SJCRH30 (cell line): ENCODE measurements at regions not wholly inside any gene's neighbourhood (a gene's known extent, or its start where the extent isn't known, plus 50 kb on each side); places are given as distances from the start of the nearest gene placed in this dataset.
A peak's percentile ranks its signal among the peaks of the same experiment; 100 is the strongest.
"Not testable (repeated sequence)": the region's sequence is repeated elsewhere in the genome, so short reads cannot be mapped to it uniquely, and the experiment has no call there.

ENCODE experiments used
- DNase-seq, 2 experiments: peaks; one replicate each; pipeline ENCODE4 v3.0.0-alpha.2; 2015 to 2020
- H3K27ac ChIP-seq: fragments of 250-450 bp; sonication (Bioruptor Pico); 2 replicates; pipeline ENCODE4 v1.5.1; 2020; ENCODE audit warnings: mild to moderate bottlenecking, moderate library complexity
- H3K27me3 ChIP-seq: fragments of 250-450 bp; sonication (Bioruptor Pico); 2 replicates; pipeline ENCODE4 v1.5.1; 2020; ENCODE audit warnings: mild to moderate bottlenecking, moderate library complexity
- H3K36me3 ChIP-seq: fragments of 250-450 bp; sonication (Bioruptor Pico); 2 replicates; pipeline ENCODE4 v1.5.1; 2020; ENCODE audit warnings: mild to moderate bottlenecking, moderate library complexity
- H3K4me1 ChIP-seq: fragments of 250-450 bp; sonication (Bioruptor Pico); 2 replicates; pipeline ENCODE4 v1.5.1; 2020; ENCODE audit warnings: mild to moderate bottlenecking, moderate library complexity
- H3K4me3 ChIP-seq: fragments of 250-450 bp; sonication (Bioruptor Pico); 2 replicates; pipeline ENCODE4 v1.5.1; 2020; ENCODE audit warnings: mild to moderate bottlenecking, moderate library complexity
- H3K9me3 ChIP-seq: fragments of 250-450 bp; sonication (Bioruptor Pico); replicated peaks from 2 replicates; pipeline ENCODE4 v1.5.1; 2020; ENCODE audit warnings: mild to moderate bottlenecking, moderate library complexity

DNA sequence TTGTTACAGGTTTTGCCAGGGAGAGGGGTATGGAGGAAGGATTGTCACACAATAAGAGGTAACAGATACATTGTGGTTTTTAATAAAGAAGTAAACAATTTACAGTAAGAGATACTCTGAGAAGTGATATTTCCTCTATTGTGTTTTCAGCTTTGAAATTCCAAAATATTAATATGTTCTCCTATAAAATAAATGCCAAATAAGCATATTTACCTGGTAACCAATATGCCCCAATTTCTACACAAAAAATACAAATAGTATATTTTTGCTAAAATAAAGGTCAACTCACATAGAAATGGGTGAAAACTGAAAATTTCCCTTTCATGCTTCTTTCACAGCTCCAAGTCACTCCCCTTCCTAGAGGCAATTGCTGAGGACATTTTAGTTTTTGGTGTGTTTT, 437.4 kb upstream of the UBE2E2 start:
- no peak for DNase-seq
- no peak overlapping the region for H3K4me3 ChIP-seq

GRCh38 chr3:22777834-22778233, 425.3 kb upstream of the UBE2E2 start:
- Histone ChIP-seq H3K4me1 (no peaks in the 10 kb centered on the region), H3K9me3 (no peaks in the 10 kb centered on the region), H3K27me3 (no peaks in the 10 kb centered on the region), H3K36me3 (no peaks in the 10 kb centered on the region), H3K4me3 (no peak overlapping the region), H3K27ac (no peak overlapping the region)
- no peak for DNase-seq

More for the DNA sequence above, 437.4 kb upstream of the UBE2E2 start:
- Histone ChIP-seq H3K4me1 (no peaks in the 10 kb centered on the region), H3K9me3 (no peaks in the 10 kb centered on the region), H3K27me3 (no peaks in the 10 kb centered on the region), H3K27ac (no peak overlapping the region), H3K36me3 (no peaks in the 10 kb centered on the region)

DNA sequence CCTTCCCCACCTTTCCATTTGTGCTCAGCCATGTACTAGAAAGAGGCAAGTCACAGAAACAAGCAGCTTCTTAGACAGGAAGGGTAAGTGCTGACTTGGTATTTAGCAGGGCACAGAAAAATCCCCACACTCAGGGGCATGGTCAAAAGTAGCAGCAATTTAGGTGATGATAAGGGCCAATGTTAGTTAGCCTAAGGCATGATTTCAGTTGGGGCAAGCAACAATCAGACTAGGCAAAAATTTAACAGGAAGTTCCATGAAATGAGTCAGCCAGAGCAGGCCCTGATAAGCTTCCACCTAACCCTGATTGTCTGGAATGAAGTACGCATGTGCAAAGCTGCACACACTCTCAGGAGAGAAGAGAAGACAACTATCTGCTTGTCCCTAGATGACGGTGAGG, 423.4 kb upstream of the UBE2E2 start:
- Histone ChIP-seq H3K27me3 (no peaks in the 10 kb centered on the region), H3K36me3 (no peaks in the 10 kb centered on the region), H3K4me3 (no peak overlapping the region), H3K9me3 (0 out of 2 replicates have a peak, but pooled peaks cover 4% of the 10 kb centered on the region), H3K4me1 (no peaks in the 10 kb centered on the region), H3K27ac (no peak overlapping the region)
- DNase-seq, result no peak

DNA sequence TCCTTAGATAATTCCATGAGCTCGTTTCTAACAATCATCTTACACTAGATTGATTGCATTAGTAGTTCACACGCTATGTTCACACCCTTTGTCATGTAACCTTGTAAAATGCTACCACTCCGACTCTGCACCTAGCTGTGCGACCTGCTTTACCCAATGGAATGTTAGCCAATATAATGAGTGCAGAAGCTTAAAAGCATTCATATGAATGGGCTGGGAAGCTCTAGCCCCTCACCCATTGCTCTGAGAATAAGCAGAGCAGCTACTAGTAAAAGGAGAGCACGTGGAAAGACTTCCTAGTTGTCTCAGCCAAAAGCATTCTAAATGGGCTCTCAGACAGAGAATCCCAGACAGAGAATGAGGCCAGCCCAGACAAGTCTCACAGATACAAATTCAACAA, 410.6 kb upstream of the UBE2E2 start:
- 0 out of 2 replicates have a peak, but pooled peaks cover 2% of the 10 kb centered on the region for H3K4me1 ChIP-seq
- no peaks in the 10 kb centered on the region for H3K9me3 ChIP-seq
- no peak overlapping the region for H3K4me3 ChIP-seq
- H3K36me3 ChIP-seq, result no peaks in the 10 kb centered on the region
- no peak overlapping the region for H3K27ac ChIP-seq
- no peak for DNase-seq
- H3K27me3 ChIP-seq, result no peaks in the 10 kb centered on the region

- Histone ChIP-seq H3K27me3 (no peaks in the 10 kb centered on the region; the same call in 1 of the 2 replicates), H3K4me3 (no peak overlapping the region)
Observed at GRCh38 chr3:22795917-22796316, 407.2 kb upstream of the UBE2E2 start.

GRCh38 chr3:22798461-22798860, 404.7 kb upstream of the UBE2E2 start:
- H3K36me3 ChIP-seq, result no peaks in the 10 kb centered on the region
- H3K27me3 ChIP-seq, result no peaks in the 10 kb centered on the region; the same call in 1 of the 2 replicates
- no peak for DNase-seq
- no peak overlapping the region for H3K4me3 ChIP-seq
- H3K4me1 ChIP-seq, result 0 out of 2 replicates have a peak, but pooled peaks cover 2% of the 10 kb centered on the region
- H3K9me3 ChIP-seq, result no peaks in the 10 kb centered on the region
- no peak overlapping the region for H3K27ac ChIP-seq

More at GRCh38 chr3:22795917-22796316, 407.2 kb upstream of the UBE2E2 start:
- 0 out of 2 replicates have a peak, but pooled peaks cover 2% of the 10 kb centered on the region for H3K4me1 ChIP-seq
- DNase-seq, result peak in 1 of 2 experiments; percentile 15
- H3K36me3 ChIP-seq, result no peaks in the 10 kb centered on the region
- H3K27ac ChIP-seq, result no peak overlapping the region
- H3K9me3 ChIP-seq, result no peaks in the 10 kb centered on the region

DNA sequence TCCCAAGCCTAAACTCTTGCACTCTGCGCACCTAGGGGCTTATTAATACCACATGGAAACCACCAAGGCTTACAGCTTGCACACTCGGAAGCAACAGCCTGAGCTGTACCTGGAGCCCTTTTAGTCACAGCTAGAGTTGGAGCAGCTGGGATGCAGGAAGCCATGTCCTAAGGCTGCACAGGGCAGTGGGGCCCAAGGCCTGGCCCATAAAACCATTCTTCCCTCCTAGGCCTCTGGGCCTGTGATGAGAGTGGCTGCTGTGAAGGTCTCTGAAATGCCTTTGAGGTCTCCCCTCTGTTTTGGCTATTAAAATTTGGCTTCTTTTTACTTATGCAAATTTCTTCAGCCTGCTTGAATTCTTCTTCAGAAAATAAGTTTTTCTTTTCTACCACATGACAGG, 383.9 kb upstream of the UBE2E2 start:
- no peak overlapping the region for H3K4me3 ChIP-seq
- H3K27ac ChIP-seq, result no peak overlapping the region
- no peaks in the 10 kb centered on the region for H3K9me3 ChIP-seq
- DNase-seq, result no peak
- H3K27me3 ChIP-seq, result no peaks in the 10 kb centered on the region; the same call in 1 of the 2 replicates
- no peaks in the 10 kb centered on the region for H3K36me3 ChIP-seq
- H3K4me1 ChIP-seq, result no peaks in the 10 kb centered on the region; the same call in 1 of the 2 replicates

DNA sequence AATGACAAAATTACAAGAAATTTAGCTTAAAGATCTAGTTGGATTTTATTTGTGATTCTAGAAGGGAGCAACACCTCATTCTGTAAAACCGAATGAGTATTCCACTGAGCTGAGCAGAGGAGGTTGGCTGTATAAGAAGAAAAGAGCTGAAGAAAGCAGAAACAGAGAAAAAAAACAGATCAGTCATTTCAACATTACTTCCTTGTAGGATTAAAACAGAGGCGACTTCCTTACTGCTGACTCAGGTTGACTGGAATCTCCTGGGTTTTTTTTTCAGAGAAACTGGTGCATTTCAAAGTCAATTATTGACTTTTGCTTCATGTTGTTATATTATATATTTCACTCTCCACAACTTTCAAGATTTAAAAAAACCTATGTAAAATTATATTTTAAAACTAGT, 368.1 kb upstream of the UBE2E2 start:
- no peak for DNase-seq
- Histone ChIP-seq H3K36me3 (no peaks in the 10 kb centered on the region), H3K27ac (no peak overlapping the region), H3K9me3 (no peaks in the 10 kb centered on the region), H3K4me3 (no peak overlapping the region), H3K27me3 (no peaks in the 10 kb centered on the region), H3K4me1 (no peaks in the 10 kb centered on the region)

DNA sequence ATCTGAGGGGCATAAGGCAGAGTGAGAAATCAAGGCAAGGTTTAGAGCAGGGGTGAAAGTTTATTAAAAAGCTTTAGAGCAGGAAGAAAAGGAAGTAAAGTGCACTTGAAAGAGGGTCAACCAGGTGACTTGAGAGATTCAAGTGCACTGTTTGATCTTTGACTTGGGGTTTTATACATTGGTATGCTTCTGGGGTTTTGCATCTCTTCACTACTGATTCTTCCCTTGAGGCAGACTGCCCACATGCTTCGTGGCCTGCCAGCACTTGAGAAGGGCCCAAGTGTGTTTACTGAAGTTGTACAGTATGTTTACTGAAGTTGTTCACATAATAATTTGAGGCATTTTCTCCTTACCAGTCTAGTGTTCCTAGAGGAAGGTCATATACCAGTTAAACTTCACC, 367.0 kb upstream of the UBE2E2 start:
- DNase-seq, result no peak
- Histone ChIP-seq H3K27me3 (no peaks in the 10 kb centered on the region), H3K27ac (no peak overlapping the region), H3K36me3 (no peaks in the 10 kb centered on the region), H3K9me3 (no peaks in the 10 kb centered on the region), H3K4me1 (no peaks in the 10 kb centered on the region), H3K4me3 (no peak overlapping the region)

- H3K9me3 ChIP-seq, result 0 out of 2 replicates have a peak, but pooled peaks cover 2% of the 10 kb centered on the region
- H3K4me1 ChIP-seq, result no peaks in the 10 kb centered on the region
- H3K27me3 ChIP-seq, result no peaks in the 10 kb centered on the region
- no peaks in the 10 kb centered on the region for H3K36me3 ChIP-seq
- H3K27ac ChIP-seq, result no peak overlapping the region
- H3K4me3 ChIP-seq, result no peak overlapping the region
- DNase-seq, result no peak
Observed at GRCh38 chr3:22843854-22844253, 359.3 kb upstream of the UBE2E2 start.

- no peaks in the 10 kb centered on the region for H3K36me3 ChIP-seq
- DNase-seq, result no peak
- 0 out of 2 replicates have a peak, but pooled peaks cover 2% of the 10 kb centered on the region for H3K9me3 ChIP-seq
- no peak overlapping the region for H3K4me3 ChIP-seq
- no peak overlapping the region for H3K27ac ChIP-seq
- H3K4me1 ChIP-seq, result no peaks in the 10 kb centered on the region
- H3K27me3 ChIP-seq, result no peaks in the 10 kb centered on the region
Observed at GRCh38 chr3:22846566-22846965, 356.6 kb upstream of the UBE2E2 start.

DNA sequence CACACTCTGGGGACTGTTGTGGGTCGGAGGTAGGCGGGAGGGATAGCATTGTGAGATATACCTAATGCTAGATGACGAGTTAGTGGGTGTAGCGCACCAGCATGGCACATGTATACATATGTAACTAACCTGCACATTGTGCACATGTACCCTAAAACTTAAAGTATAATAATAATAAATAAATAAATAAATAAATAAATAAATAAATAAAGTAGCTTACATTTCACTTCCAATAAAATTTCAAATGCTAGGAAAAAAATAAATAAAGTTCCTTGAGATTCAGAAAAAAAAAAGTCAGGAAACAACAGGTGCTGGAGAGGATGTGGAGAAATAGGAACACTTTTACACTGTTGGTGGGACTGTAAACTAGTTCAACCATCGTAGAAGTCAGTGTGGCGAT, 353.5 kb upstream of the UBE2E2 start:
- H3K27ac ChIP-seq, H3K4me1 ChIP-seq, H3K4me3 ChIP-seq, H3K27me3 ChIP-seq, DNase-seq, H3K9me3 ChIP-seq, H3K36me3 ChIP-seq: not testable (repeated sequence)

- DNase-seq, result no peak
Observed at GRCh38 chr3:22856811-22857210, 346.3 kb upstream of the UBE2E2 start.

DNA sequence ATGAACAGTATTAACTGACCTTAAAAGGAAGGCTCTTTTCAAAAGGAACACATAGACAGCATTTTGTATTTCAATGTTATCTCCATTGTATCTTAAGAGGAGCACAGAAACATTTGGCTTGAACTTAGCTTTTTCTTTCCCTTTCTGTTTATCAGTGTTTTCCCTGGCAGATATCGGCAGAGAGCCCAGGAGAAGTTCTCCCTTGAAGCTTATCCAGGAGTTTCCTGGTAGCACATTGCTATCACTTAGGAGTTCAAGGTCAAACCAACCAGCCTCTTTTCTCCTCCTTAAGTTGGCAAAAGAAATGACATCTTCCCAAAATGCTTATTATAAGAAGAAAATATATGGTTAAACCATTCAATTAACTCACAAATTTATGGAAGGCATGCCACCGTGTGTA, 344.6 kb upstream of the UBE2E2 start:
- Histone ChIP-seq H3K4me3 (no peak overlapping the region), H3K27me3 (peaks cover 3% of the 10 kb centered on the region), H3K9me3 (no peaks in the 10 kb centered on the region), H3K36me3 (no peaks in the 10 kb centered on the region), H3K4me1 (no peaks in the 10 kb centered on the region), H3K27ac (no peak overlapping the region)
- DNase-seq, result no peak

More at GRCh38 chr3:22856811-22857210, 346.3 kb upstream of the UBE2E2 start:
- Histone ChIP-seq H3K27me3 (0 out of 2 replicates have a peak, but pooled peaks cover 3% of the 10 kb centered on the region), H3K9me3 (no peaks in the 10 kb centered on the region), H3K4me1 (no peaks in the 10 kb centered on the region), H3K36me3 (no peaks in the 10 kb centered on the region), H3K27ac (no peak overlapping the region), H3K4me3 (no peak overlapping the region)

- Histone ChIP-seq H3K9me3 (no peaks in the 10 kb centered on the region), H3K36me3 (no peaks in the 10 kb centered on the region), H3K4me1 (no peaks in the 10 kb centered on the region), H3K27me3 (peaks cover 3% of the 10 kb centered on the region), H3K27ac (no peak overlapping the region), H3K4me3 (no peak overlapping the region)
- no peak for DNase-seq
Observed at GRCh38 chr3:22859618-22860017, 343.5 kb upstream of the UBE2E2 start.

DNA sequence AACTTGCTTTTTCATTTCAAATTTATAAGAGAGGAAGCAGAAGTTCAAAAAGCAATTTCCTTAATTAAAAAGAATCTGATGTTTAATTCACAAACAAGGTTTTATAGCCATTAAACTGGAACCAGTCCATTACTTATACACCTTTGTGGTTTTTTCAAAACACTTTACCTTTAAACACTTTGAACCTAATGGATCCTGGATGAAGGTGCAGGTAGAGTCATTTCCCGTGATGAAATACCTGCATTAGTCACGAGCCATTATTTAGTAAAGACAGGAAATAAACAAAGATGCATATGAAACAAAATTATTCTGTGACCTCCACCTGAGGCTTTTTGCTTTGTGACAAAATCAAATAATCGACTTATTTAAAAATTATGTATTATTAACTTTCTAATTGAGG, 341.7 kb upstream of the UBE2E2 start:
- no peaks in the 10 kb centered on the region for H3K9me3 ChIP-seq
- no peak overlapping the region for H3K4me3 ChIP-seq
- DNase-seq, result no peak
- H3K36me3 ChIP-seq, result no peaks in the 10 kb centered on the region
- H3K27ac ChIP-seq, result no peak overlapping the region
- no peaks in the 10 kb centered on the region for H3K4me1 ChIP-seq
- H3K27me3 ChIP-seq, result peaks cover 3% of the 10 kb centered on the region
